GM19372 (cell line): ENCODE measurements at regions not wholly inside any gene's neighbourhood (a gene's known extent, or its start where the extent isn't known, plus 50 kb on each side); places are given as distances from the start of the nearest gene placed in this dataset.

Experiments used
- ATAC-seq: cut with Tn5 transposase; IDR thresholded peaks from one replicate; pipeline ENCODE4 v1.9.1; 2021; ENCODE audit warnings: mild to moderate bottlenecking, low read depth, moderate library complexity; ENCODE audit not compliant: unreplicated experiment

DNA sequence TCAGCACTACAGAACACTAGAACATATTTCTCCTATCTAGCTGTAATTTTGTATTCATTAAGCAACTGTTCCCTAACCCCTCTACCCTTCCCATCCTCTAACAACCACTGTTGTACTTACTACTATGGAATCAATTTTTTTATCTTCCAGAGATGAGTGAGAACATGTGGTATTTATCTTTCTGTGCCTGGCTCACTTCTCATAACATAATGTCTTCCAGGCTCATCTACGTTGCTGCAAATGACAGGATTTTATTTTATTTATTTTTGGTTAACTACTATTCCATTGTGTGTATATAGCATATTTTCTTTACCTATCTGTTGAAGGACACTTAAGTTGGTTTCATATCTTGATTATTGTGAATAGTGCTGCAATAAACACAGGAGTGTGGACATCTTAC is 200.9 kb upstream of the CHRM2 start:
- no peak for ATAC-seq

DNA sequence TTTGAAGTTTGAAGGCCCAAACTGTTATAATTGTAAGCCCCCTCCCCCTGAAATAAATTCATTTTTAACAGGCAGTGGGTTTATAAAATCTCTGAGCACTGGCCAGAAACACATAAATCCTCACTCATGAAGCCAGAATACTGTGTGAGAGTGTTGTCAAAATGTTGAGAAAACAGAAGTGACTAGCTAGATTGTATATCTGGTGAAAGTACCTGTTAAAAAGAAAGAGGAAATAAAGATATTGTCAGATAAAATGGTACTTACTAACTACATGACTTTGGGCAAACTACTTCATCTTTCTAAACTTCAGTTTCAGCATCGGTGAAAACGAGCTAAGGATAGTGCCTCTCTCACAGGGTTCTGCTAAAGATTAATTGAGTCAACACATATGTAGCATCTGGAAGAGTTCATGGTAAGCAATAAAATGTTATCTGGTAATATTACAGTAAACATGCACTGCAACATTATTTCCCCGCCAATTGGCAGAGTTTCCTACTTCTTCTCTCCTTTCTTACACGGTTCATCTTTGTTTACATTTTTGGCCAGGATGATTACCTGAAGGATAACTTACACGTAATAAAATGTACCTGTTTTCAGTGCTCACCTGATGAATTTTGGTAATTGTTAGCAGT is 202.5 kb upstream of the CHRM2 start:
- no peak for ATAC-seq

DNA sequence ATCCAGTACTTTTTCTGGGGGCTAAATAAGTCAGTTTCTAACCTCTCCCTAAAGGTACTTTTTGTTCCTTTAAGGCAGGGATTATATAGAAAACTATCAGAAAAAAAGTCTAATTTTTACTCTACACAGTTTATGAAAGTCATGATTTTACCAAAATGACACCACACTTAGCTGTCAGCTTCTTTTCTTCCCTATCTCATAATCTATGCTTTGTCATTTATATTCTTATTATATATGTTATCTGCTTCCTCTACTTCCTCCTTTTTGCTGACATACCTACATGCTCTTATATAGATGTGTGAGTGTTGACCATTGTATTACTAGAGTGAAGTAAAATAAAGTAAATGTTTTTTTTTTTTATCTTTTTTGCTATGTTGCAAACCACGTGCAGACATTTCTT is 203.9 kb upstream of the CHRM2 start:
- ATAC-seq = no peak

DNA sequence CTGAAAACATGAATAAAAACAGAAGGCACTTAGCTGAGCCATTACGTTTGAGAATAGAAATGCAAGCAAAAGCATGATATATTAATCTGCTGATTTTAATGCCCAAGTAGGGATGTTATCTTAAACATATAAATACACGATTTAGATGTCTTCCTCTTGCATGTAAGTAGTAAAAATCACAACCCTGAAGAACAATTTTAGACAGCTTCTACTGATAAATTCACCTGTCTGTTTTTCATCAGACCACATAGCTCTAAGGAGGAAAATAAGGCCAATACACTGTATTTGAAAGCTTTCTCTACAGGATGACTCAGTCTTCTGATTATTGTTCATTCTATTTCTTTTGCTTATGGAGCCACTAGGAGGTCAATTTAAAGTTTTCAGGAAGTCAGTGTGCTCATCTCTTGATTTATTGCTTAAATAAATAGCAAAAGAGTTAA is 210.9 kb upstream of the CHRM2 start:
- no peak for ATAC-seq

DNA sequence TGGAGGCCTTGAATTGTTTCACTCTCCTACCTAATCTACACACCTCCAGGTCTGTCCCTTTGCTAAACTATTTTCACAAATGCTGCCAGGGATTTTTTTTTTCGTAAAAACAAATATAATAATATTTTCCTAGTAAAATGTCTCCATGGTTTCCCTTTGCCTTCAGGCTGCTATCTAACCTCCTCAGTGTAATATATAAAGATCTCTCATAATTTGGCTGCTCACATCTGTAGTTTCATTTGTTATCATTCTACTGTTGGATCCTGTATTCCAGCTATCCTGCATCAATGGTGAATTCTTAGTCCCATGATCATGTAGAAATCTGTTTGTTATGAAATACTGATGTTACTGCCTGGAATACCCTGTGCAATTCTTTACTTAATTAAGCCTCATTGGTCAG is 211.9 kb upstream of the CHRM2 start:
- no peak for ATAC-seq

DNA sequence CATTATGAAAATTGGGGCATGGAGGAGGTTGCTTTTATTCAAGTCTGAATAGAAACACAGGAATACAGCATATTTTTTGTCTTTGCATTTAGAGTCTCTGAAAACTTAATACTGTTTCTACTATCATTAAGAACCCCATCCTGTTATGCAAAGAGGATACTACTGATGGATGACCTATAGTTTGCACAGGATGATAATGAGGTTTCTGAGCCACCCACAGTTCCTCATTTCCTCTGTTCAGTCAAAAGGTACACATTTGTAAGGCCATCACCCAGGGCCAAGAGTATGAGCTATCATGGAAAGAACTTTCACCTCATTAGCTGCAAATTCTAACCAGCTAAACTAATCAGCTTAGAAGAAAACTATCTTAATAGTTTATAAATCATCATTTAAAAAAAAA is 213.0 kb upstream of the CHRM2 start:
- ATAC-seq = no peak

DNA sequence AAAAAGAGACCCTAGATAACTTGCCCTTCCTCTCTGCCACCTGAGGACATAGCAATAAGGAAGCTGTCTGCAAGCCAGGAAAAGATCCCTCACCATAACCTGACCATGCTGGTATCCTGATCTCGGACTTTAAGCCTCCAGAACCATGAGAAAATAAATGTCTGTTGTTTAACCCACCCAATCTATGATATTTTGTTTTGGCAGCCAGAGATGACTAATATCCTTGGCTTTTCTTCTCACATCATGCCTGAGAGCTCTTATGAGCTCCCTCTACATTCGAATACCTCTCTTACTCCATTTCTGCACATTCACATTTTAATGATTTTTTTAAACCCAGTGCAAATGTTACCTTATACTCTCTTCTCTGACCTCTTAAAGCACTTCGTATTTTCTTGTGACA is 214.0 kb upstream of the CHRM2 start:
- no peak for ATAC-seq

DNA sequence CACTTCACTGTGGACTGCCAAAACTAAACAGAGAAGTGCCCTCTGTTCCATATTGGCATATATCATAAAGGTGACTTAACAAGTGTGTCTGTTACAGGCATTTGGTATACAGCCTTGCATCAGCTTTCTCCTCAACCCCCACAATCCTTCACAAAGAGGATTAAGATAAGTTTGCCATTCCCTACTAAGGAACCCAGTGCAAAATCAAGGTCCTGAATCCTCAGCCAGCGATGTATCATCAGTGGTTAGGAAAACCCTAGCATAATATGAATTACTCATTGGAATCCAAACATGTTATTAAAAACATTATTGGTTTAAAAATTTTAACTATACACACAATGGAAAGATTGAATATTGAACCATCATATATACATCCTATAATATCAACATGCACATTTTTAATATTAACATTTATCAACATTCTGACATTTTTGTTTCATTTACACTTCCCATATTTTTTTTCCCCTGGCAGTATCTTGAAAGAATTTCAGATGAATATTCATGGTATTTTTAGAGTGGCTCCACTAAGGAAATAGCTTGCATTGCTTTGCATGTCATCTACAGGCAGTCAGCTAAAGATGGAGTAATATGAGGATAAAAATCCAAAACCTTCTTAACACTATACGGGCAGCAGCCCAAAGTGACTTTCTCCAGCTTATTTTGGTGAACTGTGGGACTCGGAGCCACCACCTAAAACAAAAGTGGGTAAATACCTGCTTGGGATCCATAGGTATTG is 215.6 kb upstream of the CHRM2 start:
- no peak for ATAC-seq

DNA sequence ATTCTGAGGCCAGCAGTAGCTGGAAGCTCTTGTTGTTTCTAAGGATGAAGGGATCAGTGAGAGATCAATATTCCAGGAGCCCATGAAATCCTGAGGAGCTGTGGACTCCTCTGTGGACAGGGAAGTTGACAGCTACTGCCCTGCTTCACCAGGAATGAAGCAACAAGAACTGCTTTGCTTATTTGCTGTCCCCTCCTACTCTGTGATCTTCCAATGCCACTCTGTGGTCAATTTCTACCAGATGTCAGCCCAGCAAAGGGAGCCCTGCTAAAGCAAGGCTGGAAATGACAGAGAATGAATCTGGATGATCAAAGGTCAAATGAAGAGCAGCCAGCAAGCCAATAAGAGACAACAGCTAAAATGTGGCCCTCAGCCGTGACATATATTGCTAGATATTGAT is 227.5 kb upstream of the CHRM2 start:
- ATAC-seq = no peak

DNA sequence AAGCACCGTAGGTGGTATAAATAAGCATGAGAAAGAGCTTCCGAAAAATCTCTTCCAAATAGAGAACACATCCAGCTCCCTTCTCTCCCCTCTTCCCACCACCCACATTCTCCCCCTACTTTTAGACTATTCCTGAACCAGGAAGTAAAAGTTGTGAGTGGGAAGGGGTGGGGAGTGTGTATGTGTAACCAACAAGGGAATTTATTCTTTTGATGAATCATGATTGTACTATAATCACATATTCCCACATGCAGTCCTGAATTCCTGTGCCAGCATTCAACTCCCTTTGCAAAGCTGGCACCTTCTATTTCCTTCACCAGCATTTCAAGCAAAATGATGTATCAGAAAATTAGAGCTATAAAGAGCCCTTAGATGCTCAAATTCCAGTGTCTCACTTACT is 230.6 kb upstream of the CHRM2 start:
- ATAC-seq = no peak

DNA sequence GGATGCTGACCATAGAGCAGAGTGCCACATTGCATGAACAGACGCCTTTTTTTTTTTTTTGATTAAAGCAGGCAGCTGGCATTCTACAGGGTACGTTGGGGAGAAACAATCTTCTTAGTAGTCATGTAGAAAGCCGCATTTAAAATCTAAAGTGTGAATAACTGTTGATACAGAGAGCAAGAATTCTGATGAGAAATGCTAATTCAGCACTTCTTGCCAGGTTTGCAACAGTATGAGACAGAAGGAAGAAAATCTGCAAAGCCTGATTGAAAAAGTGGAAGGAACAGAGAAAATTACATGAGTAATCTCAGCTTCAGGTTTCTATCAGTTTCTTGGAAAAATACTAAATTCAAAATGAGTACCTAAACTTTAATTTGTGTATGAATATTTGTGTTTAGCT is 232.7 kb upstream of the CHRM2 start:
- ATAC-seq = no peak

DNA sequence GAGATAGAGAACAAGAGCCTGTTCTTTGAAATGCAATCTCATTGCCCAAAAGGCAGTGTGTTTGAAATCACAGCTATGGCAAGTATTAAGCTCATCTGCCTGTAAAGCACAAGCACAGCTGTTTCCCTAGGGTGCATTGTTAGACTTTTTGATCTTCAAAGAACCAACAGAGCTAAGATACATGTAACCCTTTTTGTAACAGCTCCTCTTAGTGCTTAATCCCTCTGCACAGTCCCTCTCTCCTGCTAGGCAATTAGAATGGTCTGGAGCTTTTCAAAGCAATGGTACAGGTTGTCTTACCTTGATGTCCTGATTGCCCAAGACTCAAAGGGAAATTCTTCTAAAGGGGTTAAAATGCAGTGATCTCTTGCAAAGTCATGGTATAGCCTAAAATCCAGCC is 249.6 kb upstream of the CHRM2 start:
- ATAC-seq = no peak

DNA sequence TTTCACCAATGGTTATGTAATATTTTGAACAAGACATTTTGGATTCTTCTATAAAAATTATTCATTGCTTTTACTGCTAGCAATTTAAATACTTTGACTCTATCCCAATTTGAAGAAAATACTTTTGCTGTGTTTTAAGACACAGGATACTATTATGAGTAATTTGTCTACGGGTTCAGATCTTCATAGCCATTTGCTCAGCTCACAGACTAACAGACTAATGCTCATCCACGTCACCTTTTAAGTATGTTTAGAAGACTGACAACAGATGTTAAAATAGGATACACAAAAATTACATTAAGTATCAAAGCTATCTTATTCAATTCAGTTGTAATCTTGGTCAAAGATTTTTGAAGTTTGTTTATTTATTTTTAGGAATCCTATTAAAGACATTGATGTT is 251.3 kb upstream of the CHRM2 start:
- no peak for ATAC-seq

DNA sequence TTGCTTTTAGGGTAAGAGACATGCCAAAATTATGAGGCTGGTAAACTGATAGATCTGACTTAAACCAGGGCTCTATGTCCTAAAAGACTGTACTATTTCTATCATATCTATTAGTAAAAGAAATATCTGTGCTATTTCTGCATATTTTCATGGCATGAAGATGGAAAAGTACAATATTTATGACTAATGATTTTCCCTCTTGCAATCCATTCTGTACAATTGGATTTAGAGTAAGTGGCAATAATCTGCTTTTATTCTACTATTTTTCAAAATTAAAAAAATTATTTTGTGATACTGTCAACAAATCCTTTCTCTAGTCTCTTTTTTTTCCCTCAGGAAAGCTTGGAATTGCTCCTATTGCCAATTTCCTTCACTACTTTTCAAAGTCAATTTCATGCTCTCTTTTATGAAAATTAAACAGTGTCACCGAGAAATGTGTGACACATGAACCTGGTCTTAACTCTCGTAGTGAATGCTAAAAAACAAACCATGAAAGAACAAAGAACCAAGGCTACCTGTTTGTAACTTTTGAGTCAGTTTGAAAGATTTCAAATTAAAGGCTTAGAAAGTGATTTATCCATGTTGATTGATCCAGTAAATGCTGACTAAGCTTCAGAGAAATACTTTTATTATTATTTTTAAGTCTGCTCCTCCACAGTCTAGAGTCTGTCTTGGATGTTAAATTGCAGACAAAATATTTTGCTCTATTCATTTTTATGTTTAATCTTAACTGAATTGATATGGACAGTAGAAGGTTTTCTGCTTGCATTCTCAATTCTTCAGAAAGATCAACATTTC is 262.7 kb upstream of the CHRM2 start:
- no peak for ATAC-seq

DNA sequence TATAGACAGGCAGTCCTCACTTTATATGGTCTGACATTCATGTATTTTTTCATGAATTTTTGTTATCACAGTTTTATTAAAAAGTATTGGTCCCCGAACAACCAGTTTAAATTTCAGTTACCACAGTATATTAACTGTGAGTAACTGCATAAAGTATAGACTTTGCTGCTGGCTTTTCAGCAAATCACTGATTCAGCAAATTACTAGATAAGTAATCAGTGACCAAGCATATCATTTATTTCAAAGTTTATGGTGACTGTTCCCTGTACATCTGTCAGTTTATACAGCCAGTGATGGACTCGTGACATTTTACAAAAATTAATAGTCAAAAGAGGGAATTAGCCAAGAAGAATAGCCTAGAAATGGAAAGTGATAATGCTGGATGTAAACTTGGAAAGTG is 266.7 kb upstream of the CHRM2 start:
- ATAC-seq = no peak

DNA sequence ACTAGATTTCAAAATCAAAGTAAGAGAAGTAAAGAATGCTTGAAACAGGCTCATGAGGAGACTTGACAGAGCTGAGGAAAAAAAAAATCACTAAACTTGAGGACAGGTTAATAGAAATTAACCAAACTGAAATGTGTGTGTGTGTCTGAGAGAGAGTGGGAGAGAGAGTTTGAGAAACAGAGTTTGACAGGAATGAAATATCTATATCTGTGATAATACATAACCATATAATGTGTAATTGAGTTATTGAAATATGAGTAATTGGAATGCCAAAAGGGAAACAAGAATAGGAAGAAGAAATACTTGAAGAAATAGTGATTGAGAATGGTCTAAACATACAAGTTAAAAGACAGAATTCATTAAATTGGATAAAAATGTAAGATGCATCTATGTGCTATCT is 268.0 kb upstream of the CHRM2 start:
- ATAC-seq = no peak

DNA sequence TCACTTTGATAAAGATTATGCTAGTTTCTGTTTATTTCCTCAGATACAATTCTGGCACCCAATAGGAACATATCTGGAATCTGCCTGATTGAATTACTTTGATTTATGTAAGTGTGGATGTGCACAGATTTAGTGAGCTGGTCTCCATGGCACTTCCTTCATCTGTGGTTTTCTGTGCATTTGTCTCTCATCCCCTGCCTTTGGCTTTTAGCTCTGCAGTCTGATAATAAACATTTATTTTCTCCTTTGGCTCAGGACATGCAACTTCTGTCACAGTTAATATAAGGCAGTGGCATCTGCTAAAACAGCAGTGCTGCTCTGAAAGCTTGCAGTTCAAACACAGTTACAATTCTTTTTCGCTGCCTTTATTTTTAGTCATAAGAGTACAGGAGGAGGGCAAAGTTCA is 273.7 kb upstream of the CHRM2 start:
- no peak for ATAC-seq

DNA sequence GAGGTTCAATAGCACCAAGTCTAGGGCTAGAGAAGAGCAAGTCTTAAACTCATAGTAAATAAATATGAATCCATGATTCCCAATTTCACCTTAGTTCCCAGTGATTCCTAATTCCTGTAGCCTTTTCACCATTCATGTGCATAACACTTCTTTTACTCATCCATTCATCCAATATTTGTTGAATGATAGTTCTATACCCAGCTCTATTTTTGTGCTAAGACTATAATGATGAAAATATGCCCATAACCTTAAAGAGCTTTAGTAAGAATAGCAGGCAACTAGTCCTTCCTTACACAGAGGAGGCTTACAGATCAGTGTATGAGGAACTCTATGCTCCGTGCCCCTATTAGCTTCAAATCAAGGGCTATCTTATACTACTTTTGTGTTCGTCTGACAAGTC is 280.2 kb upstream of the CHRM2 start:
- ATAC-seq = no peak

DNA sequence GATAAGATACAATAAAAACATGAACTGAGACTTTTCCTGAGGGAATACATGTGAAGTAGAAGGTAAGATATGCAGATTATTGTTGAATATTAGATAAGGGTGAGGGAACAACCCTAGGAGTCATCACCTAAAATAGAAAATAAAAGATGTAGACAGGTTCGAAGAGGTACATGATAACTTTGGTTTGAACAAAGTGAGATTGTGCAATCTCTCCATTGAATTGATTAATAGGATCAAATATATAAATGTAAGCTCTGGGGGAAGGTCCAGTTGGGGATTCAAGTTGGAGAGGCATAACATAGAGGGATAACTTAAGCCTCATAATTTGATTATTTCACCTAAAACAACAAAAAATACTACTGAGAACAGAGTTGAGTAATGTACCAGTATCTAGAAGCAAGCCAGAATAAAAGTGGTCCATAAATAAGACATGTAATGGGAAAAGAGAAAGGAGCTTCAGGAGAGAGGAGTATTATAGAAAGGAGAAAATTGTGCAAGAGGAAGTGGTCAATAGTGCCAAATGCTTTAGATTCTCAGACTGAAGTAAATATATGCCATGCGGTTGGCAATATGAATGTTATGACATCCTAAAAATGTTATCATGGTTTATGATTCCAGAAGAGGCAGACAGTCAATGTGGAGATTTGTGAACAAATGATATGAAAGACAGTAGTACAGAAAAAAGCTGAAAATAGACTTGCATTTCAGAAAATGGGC is 282.3 kb upstream of the CHRM2 start:
- ATAC-seq = no peak

DNA sequence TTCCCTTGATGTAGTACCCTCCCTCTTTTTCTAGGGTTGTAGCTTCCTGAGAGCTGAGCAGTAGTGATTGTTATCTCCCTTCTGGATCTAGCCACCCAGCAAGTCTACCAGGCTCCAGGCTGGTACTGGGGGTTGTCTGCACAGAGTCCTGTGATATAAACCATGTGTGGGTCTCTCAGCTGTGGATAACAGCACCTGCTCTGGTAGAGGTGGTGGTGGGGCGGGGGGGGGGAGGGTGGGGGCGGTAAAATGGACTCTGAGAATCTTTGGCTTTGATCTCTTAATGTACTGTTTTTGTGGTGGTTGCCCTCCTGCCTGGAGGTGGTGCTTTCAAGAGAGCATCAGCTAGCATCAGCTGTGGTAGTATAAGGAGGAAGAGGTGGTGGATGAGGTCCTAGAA is 302.0 kb upstream of the CHRM2 start:
- ATAC-seq = no peak

DNA sequence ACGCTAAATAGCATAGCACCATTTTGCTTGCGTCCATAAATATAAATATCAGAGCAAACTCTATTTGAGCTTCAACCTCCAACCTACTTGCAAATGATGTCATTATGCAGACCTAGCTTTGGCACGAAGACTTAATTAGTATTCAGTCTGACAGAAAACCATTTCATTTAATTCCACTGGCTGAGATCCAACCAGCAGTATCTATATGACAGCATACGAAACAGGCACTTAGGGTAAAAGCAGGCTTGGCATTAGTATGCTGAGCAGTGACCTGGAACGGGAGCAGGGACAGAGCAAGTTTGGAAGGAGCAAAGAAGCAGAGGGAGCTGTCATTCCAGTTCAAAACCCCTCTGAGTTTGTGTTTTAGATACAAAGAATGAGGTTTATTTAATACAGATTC is 312.5 kb upstream of the CHRM2 start:
- no peak for ATAC-seq
